Hepatocyte (in vitro differentiated cells): ENCODE measurements at regions not wholly inside any gene's neighbourhood (a gene's known extent, or its start where the extent isn't known, plus 50 kb on each side); places are given as distances from the start of the nearest gene placed in this dataset.

ENCODE experiments used
- EZH2 ChIP-seq: fragments of 200-600 bp; sonication (generic); IDR thresholded peaks from 2 replicates; pipeline ENCODE4 v1.6.1; 2016; ENCODE audit warnings: antibody characterized with exemption, mild to moderate bottlenecking, borderline replicate concordance
- EZH2phosphoT487 ChIP-seq: fragments of 200-600 bp; sonication (generic); IDR thresholded peaks from one replicate; pipeline ENCODE4 v1.6.1; 2018; ENCODE audit warnings: antibody characterized with exemption, mild to moderate bottlenecking, low read depth, moderate library complexity; ENCODE audit not compliant: unreplicated experiment, severe bottlenecking
- TF ChIP-seq, protein P1 (sequence below): fragments of 200-600 bp; sonication (generic); IDR thresholded peaks from 2 replicates; pipeline ENCODE4 v1.5.1; 2016; ENCODE audit warnings: antibody characterized with exemption, mild to moderate bottlenecking; ENCODE audit not compliant: poor library complexity

DNA sequence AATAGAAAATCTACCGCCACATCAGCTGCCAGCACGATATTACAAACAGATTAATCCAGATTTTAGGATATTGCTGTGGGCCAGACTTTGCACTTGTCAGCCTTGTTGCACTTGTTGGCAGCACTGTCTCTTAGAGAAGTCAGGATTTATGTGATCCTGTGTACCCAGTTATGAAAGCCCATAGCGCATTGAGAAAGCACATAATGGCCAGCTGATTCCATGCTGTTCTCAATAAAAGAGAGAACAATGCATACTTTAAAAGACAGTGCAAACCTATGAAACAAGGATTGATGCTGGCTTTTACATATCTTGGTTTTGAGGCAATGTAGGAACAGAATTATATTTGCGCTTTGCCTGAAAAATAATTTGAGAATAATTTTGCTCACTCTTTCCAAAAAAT lies 140.8 kb downstream of the CEP120 start:
- TF ChIP-seq, protein P1, sequence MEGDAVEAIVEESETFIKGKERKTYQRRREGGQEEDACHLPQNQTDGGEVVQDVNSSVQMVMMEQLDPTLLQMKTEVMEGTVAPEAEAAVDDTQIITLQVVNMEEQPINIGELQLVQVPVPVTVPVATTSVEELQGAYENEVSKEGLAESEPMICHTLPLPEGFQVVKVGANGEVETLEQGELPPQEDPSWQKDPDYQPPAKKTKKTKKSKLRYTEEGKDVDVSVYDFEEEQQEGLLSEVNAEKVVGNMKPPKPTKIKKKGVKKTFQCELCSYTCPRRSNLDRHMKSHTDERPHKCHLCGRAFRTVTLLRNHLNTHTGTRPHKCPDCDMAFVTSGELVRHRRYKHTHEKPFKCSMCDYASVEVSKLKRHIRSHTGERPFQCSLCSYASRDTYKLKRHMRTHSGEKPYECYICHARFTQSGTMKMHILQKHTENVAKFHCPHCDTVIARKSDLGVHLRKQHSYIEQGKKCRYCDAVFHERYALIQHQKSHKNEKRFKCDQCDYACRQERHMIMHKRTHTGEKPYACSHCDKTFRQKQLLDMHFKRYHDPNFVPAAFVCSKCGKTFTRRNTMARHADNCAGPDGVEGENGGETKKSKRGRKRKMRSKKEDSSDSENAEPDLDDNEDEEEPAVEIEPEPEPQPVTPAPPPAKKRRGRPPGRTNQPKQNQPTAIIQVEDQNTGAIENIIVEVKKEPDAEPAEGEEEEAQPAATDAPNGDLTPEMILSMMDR = no peak
- TF ChIP-seq EZH2phosphoT487 (no peak), EZH2 (no peak)
